ENCODE measurements at regions not wholly inside any gene's neighbourhood (a gene's known extent, or its start where the extent isn't known, plus 50 kb on each side); places are given as distances from the start of the nearest gene placed in this dataset.
A peak's percentile ranks its signal among the peaks of the same experiment; 100 is the strongest.
"Not testable (repeated sequence)": the region's sequence is repeated elsewhere in the genome, so short reads cannot be mapped to it uniquely, and the experiment has no call there.

GRCh38 chrX:65195621-65196020, 219.4 kb upstream of the ZC4H2 start:
- ATAC-seq (peak; percentile 61), DNase-seq (ENCODE audit: low read depth, low spot score) (no peak)
- H3K27me3 ChIP-seq (ENCODE audit: control insufficient read depth, insufficient read depth, low read length), result no peaks in the 10 kb centered on the region
- H3K4me3 ChIP-seq (ENCODE audit: low read depth in 2 of 2, low read length in 2 of 2), result no peak overlapping the region
- in situ Hi-C loops (cut with HindIII; ENCODE audit: low pct_unique_long_range_greater_than_20kb, low sequenced_read_pairs) (no loop called here), intact Hi-C loops (cut with micrococcal nuclease; ENCODE audit: unreplicated experiment) (loop anchor here (2.0 kb wide), 1 partner anchor 163 kb away; no protein-coding TSS in a partner anchor)
- no peaks in the 10 kb centered on the region for H3K36me3 ChIP-seq (ENCODE audit: control insufficient read depth, insufficient read depth, low read length)
- no TSS peak for BruUV-seq (replicated peaks)
- ChIA-PET POLR2A (no interaction called here), CTCF (no interaction called here)
- peaks cover 12% of the 10 kb centered on the region for H3K4me1 ChIP-seq (ENCODE audit: control insufficient read depth, insufficient read depth, low read length)
- no peaks in the 10 kb centered on the region for H3K9me3 ChIP-seq (ENCODE audit: control insufficient read depth, insufficient read depth, low read depth, low read length)
- TF ChIP-seq POLR2AphosphoS5 (IDR thresholded peaks at IDR 0.05; ENCODE audit: low read depth, low read length) (no peak), REST (IDR thresholded peaks at IDR 0.05; ENCODE audit: insufficient read depth in 1 of 2, low read depth in 2 of 2, low read length in 1 of 2) (no peak), CTCF (IDR thresholded peaks at IDR 0.05) (no peak), TCF7L2 (IDR thresholded peaks at IDR 0.05; ENCODE audit: low read depth, low read length) (peak; percentile 87)
- H3K27ac ChIP-seq (ENCODE audit: low read length), result no peak overlapping the region

GRCh38 chrX:65194547-65194946, 218.3 kb upstream of the ZC4H2 start:
- BruUV-seq (replicated peaks), result no TSS peak
- no peak for ATAC-seq

GRCh38 chrX:65163325-65163724, 187.1 kb upstream of the ZC4H2 start:
- H3K27ac ChIP-seq (ENCODE audit: low read length); intact Hi-C loops (cut with micrococcal nuclease; ENCODE audit: unreplicated experiment); H3K9me3 ChIP-seq (ENCODE audit: control insufficient read depth, insufficient read depth, low read depth, low read length); BruUV-seq (replicated peaks); DNase-seq (ENCODE audit: low read depth, low spot score); H3K4me1 ChIP-seq (ENCODE audit: control insufficient read depth, insufficient read depth, low read length); in situ Hi-C loops (cut with HindIII; ENCODE audit: low pct_unique_long_range_greater_than_20kb, low sequenced_read_pairs); POLR2A ChIA-PET; H3K4me3 ChIP-seq (ENCODE audit: low read depth in 2 of 2, low read length in 2 of 2); H3K36me3 ChIP-seq (ENCODE audit: control insufficient read depth, insufficient read depth, low read length); ATAC-seq; CTCF ChIA-PET; H3K27me3 ChIP-seq (ENCODE audit: control insufficient read depth, insufficient read depth, low read length): not testable (repeated sequence)

More at GRCh38 chrX:65194547-65194946, 218.3 kb upstream of the ZC4H2 start:
- no peak overlapping the region for H3K4me3 ChIP-seq (ENCODE audit: low read depth in 2 of 2, low read length in 2 of 2)
- peaks cover 12% of the 10 kb centered on the region for H3K4me1 ChIP-seq (ENCODE audit: control insufficient read depth, insufficient read depth, low read length)
- ChIA-PET CTCF (no interaction called here), POLR2A (no interaction called here)
- H3K27me3 ChIP-seq (ENCODE audit: control insufficient read depth, insufficient read depth, low read length), result no peaks in the 10 kb centered on the region
- in situ Hi-C loops (cut with HindIII; ENCODE audit: low pct_unique_long_range_greater_than_20kb, low sequenced_read_pairs), result no loop called here
- TF ChIP-seq REST (IDR thresholded peaks at IDR 0.05; ENCODE audit: insufficient read depth in 1 of 2, low read depth in 2 of 2, low read length in 1 of 2), result peak in 1 of 2 experiments; percentile 65; a peak in 2 of 4 replicates
- no peak for TF ChIP-seq POLR2AphosphoS5 (IDR thresholded peaks at IDR 0.05; ENCODE audit: low read depth, low read length)
- no peaks in the 10 kb centered on the region for H3K36me3 ChIP-seq (ENCODE audit: control insufficient read depth, insufficient read depth, low read length)
- H3K9me3 ChIP-seq (ENCODE audit: control insufficient read depth, insufficient read depth, low read depth, low read length), result no peaks in the 10 kb centered on the region
- intact Hi-C loops (cut with micrococcal nuclease; ENCODE audit: unreplicated experiment), result no loop called here
- DNase-seq (ENCODE audit: low read depth, low spot score), result no peak
- H3K27ac ChIP-seq (ENCODE audit: low read length), result no peak overlapping the region

Measured in Panc1 (cell line).